ENCODE measurements at regions not wholly inside any gene's neighbourhood (a gene's known extent, or its start where the extent isn't known, plus 50 kb on each side); places are given as distances from the start of the nearest gene placed in this dataset.
"Not testable (repeated sequence)": the region's sequence is repeated elsewhere in the genome, so short reads cannot be mapped to it uniquely, and the experiment has no call there.

- DNase-seq, result not testable (repeated sequence)
Observed at GRCh38 chr5:174498575-174498974, 225.8 kb upstream of the MSX2 start.

- no peak for DNase-seq
Observed at GRCh38 chr5:174500636-174501035, 223.7 kb upstream of the MSX2 start.

- no peak for DNase-seq
Observed at GRCh38 chr5:174501461-174502069, 222.8 kb upstream of the MSX2 start.

GRCh38 chr5:174503086-174503460, 221.3 kb upstream of the MSX2 start:
- DNase-seq, result no peak

- no peak for DNase-seq
Observed at GRCh38 chr5:174503461-174504265, 220.7 kb upstream of the MSX2 start.

- no peak for DNase-seq
Observed at GRCh38 chr5:174504266-174504726, 220.1 kb upstream of the MSX2 start.

- no peak for DNase-seq
Observed at GRCh38 chr5:174505621-174506020, 218.8 kb upstream of the MSX2 start.

GRCh38 chr5:174510782-174511453, 213.5 kb upstream of the MSX2 start:
- DNase-seq, result not testable (repeated sequence)

GRCh38 chr5:174511714-174512253, 212.6 kb upstream of the MSX2 start:
- no peak for DNase-seq

GRCh38 chr5:174514325-174514724, 210.1 kb upstream of the MSX2 start:
- DNase-seq, result no peak

GRCh38 chr5:174514983-174515394, 209.4 kb upstream of the MSX2 start:
- no peak for DNase-seq

- no peak for DNase-seq
Observed at GRCh38 chr5:174516741-174517140, 207.6 kb upstream of the MSX2 start.

GRCh38 chr5:174518512-174518911, 205.9 kb upstream of the MSX2 start:
- no peak for DNase-seq

GRCh38 chr5:174520420-174521396, 203.7 kb upstream of the MSX2 start:
- no peak for DNase-seq

- DNase-seq, result no peak
Observed at GRCh38 chr5:174521449-174521848, 202.9 kb upstream of the MSX2 start.

GRCh38 chr5:174522480-174523260, 201.7 kb upstream of the MSX2 start:
- DNase-seq, result no peak

GRCh38 chr5:174523311-174524071, 200.9 kb upstream of the MSX2 start:
- DNase-seq, result no peak

GRCh38 chr5:174524351-174524750, 200.0 kb upstream of the MSX2 start:
- DNase-seq, result no peak

- DNase-seq, result no peak
Observed at GRCh38 chr5:174526177-174526576, 198.2 kb upstream of the MSX2 start.

- DNase-seq, result no peak
Observed at GRCh38 chr5:174527916-174528540, 196.4 kb upstream of the MSX2 start.
